Mesendoderm (in vitro differentiated cells): ENCODE measurements at regions not wholly inside any gene's neighbourhood (a gene's known extent, or its start where the extent isn't known, plus 50 kb on each side); places are given as distances from the start of the nearest gene placed in this dataset.

Source experiments
- DNase-seq: peaks from one replicate; pipeline ENCODE4 v3.0.0; 2013
- H2AK5ac ChIP-seq: 2 replicates; pipeline ENCODE4 v1.6.1; 2013; ENCODE audit warnings: low read length, inconsistent platforms
- H2BK120ac ChIP-seq: 2 replicates; pipeline ENCODE4 v1.6.1; 2013; ENCODE audit warnings: low read depth, mild to moderate bottlenecking, low read length, moderate library complexity, mixed read lengths
- H2BK15ac ChIP-seq: replicated peaks from 2 replicates; pipeline ENCODE4 v1.6.1; 2013; ENCODE audit warnings: low read depth, mild to moderate bottlenecking, moderate library complexity
- H2BK5ac ChIP-seq: 2 replicates; pipeline ENCODE4 v1.6.1; 2013; ENCODE audit warnings: low read length, inconsistent platforms
- H3K18ac ChIP-seq: 2 replicates; pipeline ENCODE4 v1.6.1; 2013; ENCODE audit warnings: mild to moderate bottlenecking, low read length, mixed read lengths
- H3K23ac ChIP-seq: one replicate; pipeline ENCODE4 v1.6.1; 2013; ENCODE audit warnings: low read length
- H3K27ac ChIP-seq: 2 replicates; pipeline ENCODE4 v1.5.1; 2013; ENCODE audit warnings: low read depth, mild to moderate bottlenecking, inconsistent platforms, low read length, moderate library complexity
- H3K27me3 ChIP-seq: 2 replicates; pipeline ENCODE4 v1.6.1; 2013; ENCODE audit warnings: low read length, control low read depth, mild to moderate bottlenecking, inconsistent platforms; ENCODE audit not compliant: insufficient read depth, poor library complexity
- H3K36me3 ChIP-seq: 2 replicates; pipeline ENCODE4 v1.6.1; 2013; ENCODE audit warnings: low read length, inconsistent platforms; ENCODE audit not compliant: control insufficient read depth, insufficient read depth
- H3K4ac ChIP-seq: one replicate; pipeline ENCODE4 v1.6.1; 2013; ENCODE audit warnings: low read depth, mild to moderate bottlenecking, low read length, moderate library complexity
- H3K4me1 ChIP-seq: 2 replicates; pipeline ENCODE4 v1.6.1; 2013; ENCODE audit warnings: low read depth, low read length, inconsistent platforms; ENCODE audit not compliant: control insufficient read depth
- H3K4me2 ChIP-seq: 2 replicates; pipeline ENCODE4 v1.6.1; 2013; ENCODE audit warnings: low read length
- H3K4me3 ChIP-seq: 2 replicates; pipeline ENCODE4 v1.5.1; 2013; ENCODE audit warnings: mild to moderate bottlenecking, low read length
- H3K56ac ChIP-seq: one replicate; pipeline ENCODE4 v1.6.1; 2013; ENCODE audit warnings: low read length
- H3K79me1 ChIP-seq: 2 replicates; pipeline ENCODE4 v1.6.1; 2013; ENCODE audit warnings: low read length, inconsistent platforms
- H3K79me2 ChIP-seq: 2 replicates; pipeline ENCODE4 v1.6.1; 2013; ENCODE audit warnings: mild to moderate bottlenecking, low read length; ENCODE audit not compliant: control insufficient read depth, insufficient read depth
- H3K9ac ChIP-seq: 2 replicates; pipeline ENCODE4 v1.6.1; 2013; ENCODE audit warnings: low read length, inconsistent platforms
- H4K5ac ChIP-seq: one replicate; pipeline ENCODE4 v1.6.1; 2013; ENCODE audit warnings: low read length
- H4K8ac ChIP-seq: one replicate; pipeline ENCODE4 v1.6.1; 2013; ENCODE audit warnings: low read depth, mild to moderate bottlenecking, control low read depth, low read length, moderate library complexity
- WGBS: extraction: QIAGEN DNeasy Blood & Tissue Kit; methylation state at CpG from one replicate; pipeline ENCODE4 v1.1.7; 2013; ENCODE audit warnings: low lambda C conversion rate, missing lambda C conversion rate; ENCODE audit not compliant: insufficient coverage; ENCODE audit errors: extremely low coverage; 5-methylcytosine and 5-hydroxymethylcytosine counted together

DNA sequence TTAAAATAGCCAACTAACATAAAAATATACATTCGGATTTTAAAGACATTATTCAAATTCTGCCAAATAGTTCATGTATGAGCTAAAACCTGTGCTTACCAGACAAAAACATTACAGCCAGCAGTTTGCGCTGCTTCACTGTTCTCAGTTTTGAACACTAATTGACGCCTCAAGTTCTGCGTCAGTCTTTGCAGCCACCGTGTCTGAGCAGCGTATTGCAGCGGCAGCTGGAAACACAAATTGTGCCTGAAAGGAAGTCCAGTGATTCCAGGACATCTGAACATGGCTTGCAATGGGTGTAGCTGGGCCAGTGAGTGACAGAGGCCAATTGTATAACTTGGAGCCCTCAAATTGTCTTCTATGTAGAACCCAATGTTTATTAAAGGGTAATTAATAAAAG lies 267.6 kb downstream of the TFCP2L1 start:
- Histone ChIP-seq H3K4me2 (no peak overlapping the region), H2BK120ac (no peak overlapping the region), H3K23ac (no peak overlapping the region), H3K9ac (no peak overlapping the region), H3K27ac (no peak overlapping the region), H3K36me3 (no peaks in the 10 kb centered on the region), H2BK15ac (no peak overlapping the region), H3K4ac (no peak overlapping the region), H3K18ac (no peak overlapping the region), H3K4me1 (no peaks in the 10 kb centered on the region), H3K27me3 (no peaks in the 10 kb centered on the region), H3K79me2 (no peaks in the 10 kb centered on the region), H4K5ac (no peak overlapping the region), H2BK5ac (no peak overlapping the region), H3K56ac (no peak overlapping the region), H3K4me3 (no peak overlapping the region), H4K8ac (no peak overlapping the region), H3K79me1 (no peaks in the 10 kb centered on the region), H2AK5ac (no peak overlapping the region)
- no peak for DNase-seq
- no CpG with 5 or more reads among the region's 7 CpGs for WGBS

DNA sequence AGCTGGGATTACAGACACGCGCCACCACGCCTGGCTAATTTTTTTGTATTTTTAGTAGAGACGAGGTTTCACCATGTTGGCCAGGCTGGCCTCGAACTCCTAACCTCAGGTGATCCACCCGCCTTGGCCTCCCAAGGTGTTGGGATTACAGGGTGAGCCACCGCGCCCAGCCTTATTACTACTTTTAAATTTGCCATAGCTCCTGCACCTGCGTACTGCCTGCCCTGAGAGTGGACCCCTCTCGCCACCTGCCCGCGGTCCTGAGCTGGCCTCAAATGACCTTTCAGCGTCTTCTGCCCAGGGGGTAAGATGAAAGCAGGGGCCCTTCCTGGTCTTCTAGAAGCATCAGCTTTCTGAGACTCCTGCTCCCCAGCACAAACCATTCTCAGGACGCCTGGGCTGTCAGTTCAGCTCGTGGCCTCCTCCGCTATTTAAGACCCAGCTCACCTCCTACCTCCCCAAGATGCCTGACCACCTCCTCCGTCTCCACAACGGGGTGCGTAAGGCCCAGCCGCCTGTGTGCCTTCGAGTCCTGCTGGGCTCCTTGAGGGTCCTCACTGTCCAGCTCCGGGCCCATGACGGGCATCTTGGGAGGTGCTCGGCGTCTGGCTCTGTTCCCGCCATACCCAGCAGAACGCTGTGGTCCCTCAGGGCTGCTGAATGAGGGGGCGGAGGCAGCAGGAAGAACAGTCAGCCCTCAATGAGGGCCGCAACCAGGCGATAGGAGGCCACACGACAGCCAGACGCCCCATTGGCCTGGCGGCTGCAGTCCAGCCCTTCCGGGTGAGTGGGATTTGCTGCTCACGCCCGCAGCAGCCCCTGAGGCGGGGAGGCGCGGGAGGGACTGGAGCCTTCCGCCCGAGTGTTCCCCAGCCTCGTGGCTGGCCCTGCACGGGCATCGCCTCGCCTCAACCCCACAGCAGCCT lies 266.6 kb downstream of the TFCP2L1 start:
- H3K4me3 ChIP-seq, result no peak overlapping the region
- peak; percentile 88 for DNase-seq

DNA sequence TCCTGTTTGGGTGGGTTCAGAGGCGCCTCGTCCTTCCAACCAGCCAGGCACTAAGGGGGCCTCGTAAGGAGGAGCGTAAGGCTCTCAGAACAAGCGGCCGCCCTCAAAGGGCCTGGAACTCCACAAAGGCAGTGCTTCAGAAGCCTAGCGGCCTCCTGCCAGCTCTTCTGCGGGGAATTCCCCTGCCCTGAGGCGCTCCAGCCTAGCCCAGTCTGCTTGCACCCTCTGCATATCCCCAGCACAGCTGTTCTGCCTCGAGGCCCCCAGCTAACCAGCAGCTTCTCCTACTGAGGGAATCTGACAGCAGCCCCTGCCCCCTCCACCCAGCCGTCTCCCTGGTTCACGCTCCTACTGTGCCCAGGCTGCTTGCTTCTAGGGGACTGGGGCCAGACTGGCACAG lies 265.9 kb downstream of the TFCP2L1 start:
- Histone ChIP-seq H4K8ac (no peak overlapping the region), H3K56ac (peak overlapping the region; percentile 75), H2BK15ac (no peak overlapping the region), H2AK5ac (no peak overlapping the region), H3K79me2 (no peaks in the 10 kb centered on the region), H3K4ac (no peak overlapping the region), H3K36me3 (no peaks in the 10 kb centered on the region), H3K9ac (peak overlapping the region; percentile 6), H3K4me1 (no peaks in the 10 kb centered on the region), H3K23ac (no peak overlapping the region), H3K18ac (no peak overlapping the region), H4K5ac (no peak overlapping the region), H3K4me3 (no peak overlapping the region), H3K27me3 (no peaks in the 10 kb centered on the region), H3K27ac (no peak overlapping the region), H2BK5ac (no peak overlapping the region), H3K79me1 (no peaks in the 10 kb centered on the region), H3K4me2 (no peak overlapping the region), H2BK120ac (no peak overlapping the region)
- no peak for DNase-seq
- no CpG with 5 or more reads among the region's 12 CpGs for WGBS

More for the DNA sequence above, 266.6 kb downstream of the TFCP2L1 start:
- Histone ChIP-seq H2AK5ac (no peak overlapping the region), H4K5ac (no peak overlapping the region), H2BK5ac (no peak overlapping the region), H3K18ac (no peak overlapping the region), H3K4ac (no peak overlapping the region), H2BK120ac (no peak overlapping the region), H3K4me1 (no peaks in the 10 kb centered on the region), H3K56ac (peak overlapping the region; percentile 75), H3K27ac (no peak overlapping the region), H2BK15ac (no peak overlapping the region), H3K9ac (peak overlapping the region; percentile 63), H3K23ac (no peak overlapping the region), H4K8ac (no peak overlapping the region), H3K27me3 (no peaks in the 10 kb centered on the region), H3K79me2 (no peaks in the 10 kb centered on the region), H3K4me2 (peak overlapping the region; percentile 71), H3K36me3 (no peaks in the 10 kb centered on the region), H3K79me1 (no peaks in the 10 kb centered on the region)
- WGBS, result no CpG with 5 or more reads among the region's 45 CpGs

DNA sequence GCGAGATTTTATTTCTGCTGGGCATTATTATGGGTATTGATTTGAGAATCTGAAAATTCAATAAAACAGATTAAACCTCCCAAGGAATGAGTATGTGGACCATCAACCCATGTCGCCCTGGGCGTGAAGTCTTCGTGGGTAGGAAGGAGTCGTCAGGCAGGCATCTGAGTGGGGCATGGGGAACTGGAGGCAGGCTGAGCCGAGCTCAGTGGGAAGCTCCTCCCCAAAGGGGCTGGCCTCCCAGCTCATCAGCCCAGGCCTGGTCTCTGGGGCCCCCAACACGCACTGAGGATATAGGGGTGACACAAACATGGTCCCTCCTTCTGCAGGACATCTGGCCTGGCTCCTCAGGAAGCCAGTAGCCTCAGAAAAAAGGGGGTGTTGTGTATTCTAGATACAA lies 265.2 kb downstream of the TFCP2L1 start:
- H2BK120ac ChIP-seq, result no peak overlapping the region
- no peak overlapping the region for H3K18ac ChIP-seq
- no peak overlapping the region for H2AK5ac ChIP-seq
- H3K4ac ChIP-seq, result no peak overlapping the region
- H3K9ac ChIP-seq, result no peak overlapping the region
- H3K4me2 ChIP-seq, result no peak overlapping the region
- no peaks in the 10 kb centered on the region for H3K79me2 ChIP-seq
- no peak overlapping the region for H3K4me3 ChIP-seq
- H4K5ac ChIP-seq, result no peak overlapping the region
- WGBS, result no CpG with 5 or more reads among the region's 7 CpGs
- no peak for DNase-seq
- H3K36me3 ChIP-seq, result no peaks in the 10 kb centered on the region
- H3K4me1 ChIP-seq, result no peaks in the 10 kb centered on the region
- no peak overlapping the region for H3K27ac ChIP-seq
- no peak overlapping the region for H3K23ac ChIP-seq
- H3K56ac ChIP-seq, result no peak overlapping the region
- no peak overlapping the region for H4K8ac ChIP-seq
- H3K79me1 ChIP-seq, result no peaks in the 10 kb centered on the region
- no peak overlapping the region for H2BK15ac ChIP-seq
- H2BK5ac ChIP-seq, result no peak overlapping the region
- no peaks in the 10 kb centered on the region for H3K27me3 ChIP-seq

DNA sequence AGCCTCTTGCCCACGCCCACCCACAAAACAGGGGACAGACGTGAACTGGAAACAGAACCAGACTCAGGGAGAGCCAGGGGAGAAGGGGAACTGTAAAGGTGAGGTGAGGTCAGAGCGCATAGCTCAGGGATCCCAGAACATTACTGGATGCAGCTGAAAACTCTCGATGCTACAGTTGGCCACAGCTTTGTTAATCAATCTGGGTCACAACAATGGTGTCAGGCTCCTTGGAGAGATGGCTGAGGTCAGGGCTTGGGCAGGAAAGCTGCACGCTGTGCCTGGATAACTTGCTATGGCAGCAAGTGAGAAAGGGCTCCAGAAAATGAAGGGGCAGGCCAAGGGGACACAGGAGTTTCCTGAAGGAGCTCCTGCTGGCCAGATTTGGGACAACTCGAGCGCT lies 263.3 kb downstream of the TFCP2L1 start:
- H3K23ac ChIP-seq, result no peak overlapping the region
- DNase-seq, result no peak
- no peak overlapping the region for H3K9ac ChIP-seq
- no peaks in the 10 kb centered on the region for H3K4me1 ChIP-seq
- no peak overlapping the region for H3K56ac ChIP-seq
- H3K27me3 ChIP-seq, result no peaks in the 10 kb centered on the region
- H3K4ac ChIP-seq, result no peak overlapping the region
- H2BK15ac ChIP-seq, result no peak overlapping the region
- H3K27ac ChIP-seq, result no peak overlapping the region
- no peak overlapping the region for H3K18ac ChIP-seq
- H3K4me2 ChIP-seq, result no peak overlapping the region
- no peak overlapping the region for H2BK5ac ChIP-seq
- H3K79me2 ChIP-seq, result no peaks in the 10 kb centered on the region
- H2BK120ac ChIP-seq, result no peak overlapping the region
- H3K79me1 ChIP-seq, result no peaks in the 10 kb centered on the region
- no CpG with 5 or more reads among the region's 7 CpGs for WGBS
- H4K8ac ChIP-seq, result no peak overlapping the region
- H3K36me3 ChIP-seq, result no peaks in the 10 kb centered on the region
- no peak overlapping the region for H3K4me3 ChIP-seq
- H2AK5ac ChIP-seq, result no peak overlapping the region
- H4K5ac ChIP-seq, result no peak overlapping the region

GRCh38 chr2:121028577-121028976 lies 256.4 kb downstream of the TFCP2L1 start:
- Histone ChIP-seq H3K4ac (no peak overlapping the region), H3K9ac (no peak overlapping the region), H3K79me2 (no peaks in the 10 kb centered on the region), H3K18ac (no peak overlapping the region), H4K8ac (no peak overlapping the region), H3K27ac (no peak overlapping the region), H4K5ac (no peak overlapping the region), H2BK5ac (no peak overlapping the region), H3K36me3 (no peaks in the 10 kb centered on the region), H3K4me1 (no peaks in the 10 kb centered on the region), H2BK15ac (no peak overlapping the region), H3K27me3 (no peaks in the 10 kb centered on the region), H3K23ac (no peak overlapping the region), H3K79me1 (no peaks in the 10 kb centered on the region), H3K4me3 (no peak overlapping the region), H2AK5ac (no peak overlapping the region), H3K56ac (no peak overlapping the region), H3K4me2 (no peak overlapping the region), H2BK120ac (no peak overlapping the region)
- no peak for DNase-seq
- WGBS, result no CpG with 5 or more reads among the region's 1 CpG
